ENCODE measurements at regions not wholly inside any gene's neighbourhood (a gene's known extent, or its start where the extent isn't known, plus 50 kb on each side); places are given as distances from the start of the nearest gene placed in this dataset.
"Not testable (repeated sequence)": the region's sequence is repeated elsewhere in the genome, so short reads cannot be mapped to it uniquely, and the experiment has no call there.

DNA sequence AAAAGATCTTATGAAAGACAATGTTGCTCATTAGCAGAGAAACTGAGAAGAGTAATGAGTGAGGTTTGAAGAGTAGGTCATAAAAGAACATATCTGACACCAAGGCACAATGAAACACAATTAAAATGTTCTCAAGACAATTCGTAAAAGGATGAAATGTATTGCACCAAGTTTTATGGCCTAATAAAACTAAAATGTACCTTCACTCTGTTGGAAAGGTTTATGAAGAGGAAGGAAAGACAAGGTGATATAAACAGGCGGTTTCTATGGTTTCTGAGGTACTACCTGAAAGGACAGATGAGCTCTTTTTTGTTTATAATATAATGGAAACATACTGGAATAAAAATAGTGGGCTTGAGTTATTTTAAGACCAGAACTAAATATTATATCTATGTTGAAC, 821.3 kb downstream of the TAF11L14 start:
- H3K4me3 Mint-ChIP-seq: no peak overlapping the region
- no peak overlapping the region for H3K27ac Mint-ChIP-seq
- H3K9me3 Mint-ChIP-seq: no peaks in the 10 kb centered on the region
- peaks cover 2% of the 10 kb centered on the region for H3K27me3 Mint-ChIP-seq
- H3K36me3 Mint-ChIP-seq: no peaks in the 10 kb centered on the region
- DNase-seq (ENCODE audit: low spot score in 2 of 2) (no peak), ATAC-seq (ENCODE audit: low read depth) (no peak)
- H3K4me1 Mint-ChIP-seq: no peaks in the 10 kb centered on the region

DNA sequence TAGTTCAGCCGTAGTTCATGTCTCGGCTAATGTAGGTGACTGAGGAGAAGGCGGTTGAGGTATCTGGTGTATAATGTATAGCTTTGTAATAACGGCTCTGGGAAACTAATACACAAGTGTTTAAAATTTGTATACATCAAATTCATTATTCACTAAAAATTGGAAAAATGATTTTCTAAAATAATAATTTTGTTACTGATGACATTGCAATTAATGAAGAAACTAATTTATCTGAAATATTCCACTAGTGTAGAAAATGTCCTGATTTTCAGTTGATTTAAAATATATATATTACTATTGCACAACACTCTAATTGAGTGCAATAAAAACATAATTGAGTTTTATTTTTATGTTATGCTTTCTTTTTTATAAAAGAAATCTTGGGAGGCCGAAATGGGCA, 823.0 kb downstream of the TAF11L14 start:
- no peak for ATAC-seq (ENCODE audit: low read depth)
- H3K27ac Mint-ChIP-seq: no peak overlapping the region
- H3K4me3 Mint-ChIP-seq: no peak overlapping the region
- no peaks in the 10 kb centered on the region for H3K4me1 Mint-ChIP-seq
- no peak for DNase-seq (ENCODE audit: low spot score in 2 of 2)
- H3K9me3 Mint-ChIP-seq: no peaks in the 10 kb centered on the region
- peaks cover 2% of the 10 kb centered on the region for H3K27me3 Mint-ChIP-seq
- no peaks in the 10 kb centered on the region for H3K36me3 Mint-ChIP-seq

DNA sequence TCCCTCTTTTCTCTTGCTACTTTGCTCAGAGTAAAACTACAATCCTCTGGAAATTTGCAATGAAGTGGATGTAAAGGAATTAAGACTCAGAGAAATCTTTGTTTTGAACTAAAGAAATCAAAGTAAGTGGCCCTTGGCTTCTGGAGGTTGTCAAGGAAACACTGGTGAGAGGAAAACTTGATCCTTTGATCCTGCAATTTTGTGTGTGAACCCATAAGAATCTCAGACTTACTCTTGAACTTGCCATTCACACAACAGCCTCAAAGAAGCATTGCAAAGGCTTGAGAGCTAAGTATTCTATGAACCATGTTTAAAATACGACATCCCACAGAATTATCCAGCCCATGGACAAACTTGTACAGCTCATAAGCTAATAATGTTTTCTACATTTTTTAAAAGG, 827.5 kb downstream of the TAF11L14 start:
- H3K27me3 Mint-ChIP-seq: no peaks in the 10 kb centered on the region
- no peak overlapping the region for H3K27ac Mint-ChIP-seq
- no peak for ATAC-seq (ENCODE audit: low read depth)
- no peaks in the 10 kb centered on the region for H3K9me3 Mint-ChIP-seq
- no peaks in the 10 kb centered on the region for H3K36me3 Mint-ChIP-seq
- DNase-seq (ENCODE audit: low spot score in 2 of 2): no peak
- peaks cover 3% of the 10 kb centered on the region for H3K4me1 Mint-ChIP-seq
- H3K4me3 Mint-ChIP-seq: no peak overlapping the region

DNA sequence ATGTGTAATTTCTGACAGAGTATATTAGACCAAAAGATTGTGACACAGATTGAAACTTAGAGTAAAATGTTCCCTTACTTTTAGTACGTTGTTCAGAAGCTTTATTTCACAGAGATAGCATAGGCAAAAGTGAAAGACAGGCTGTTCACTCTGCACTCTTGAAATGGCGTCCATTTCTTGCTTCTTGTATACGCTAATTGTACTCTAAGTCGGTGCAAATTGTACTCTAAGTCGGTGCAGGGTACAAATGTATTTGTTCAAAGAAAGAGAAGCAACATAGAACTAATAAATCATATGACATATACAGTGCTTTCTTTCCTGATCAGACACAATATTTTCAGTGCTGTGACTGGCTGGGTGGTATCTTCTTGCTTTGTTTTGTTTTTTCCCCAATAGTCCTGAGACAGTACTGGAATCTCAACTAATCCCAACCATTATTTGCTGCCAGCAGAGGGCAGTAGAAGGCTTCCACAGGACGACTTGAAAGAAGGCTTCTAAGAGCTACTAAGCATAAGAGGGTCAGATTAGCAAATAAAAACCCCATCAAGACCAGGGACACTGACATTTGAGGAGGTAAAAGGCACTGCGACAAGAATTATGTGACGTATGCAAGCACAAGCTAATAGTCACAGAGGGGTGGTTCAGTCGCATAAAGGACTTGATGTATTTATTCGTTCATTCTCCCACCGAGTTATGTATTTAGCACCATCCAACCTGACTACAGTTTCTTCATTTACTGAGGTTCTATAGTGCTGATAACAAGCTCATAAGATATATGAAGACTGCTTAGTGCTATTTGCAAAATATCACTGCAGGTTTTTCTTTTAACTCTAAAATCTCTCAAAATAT, 831.8 kb downstream of the TAF11L14 start:
- Mint-ChIP-seq H3K9me3 (no peaks in the 10 kb centered on the region), H3K4me1 (peaks cover 3% of the 10 kb centered on the region), H3K36me3 (no peaks in the 10 kb centered on the region), H3K27ac (no peak overlapping the region), H3K27me3 (no peaks in the 10 kb centered on the region), H3K4me3 (no peak overlapping the region)
- peak; percentile 31 for ATAC-seq (ENCODE audit: low read depth)
- DNase-seq (ENCODE audit: low spot score in 2 of 2): peak; percentile 25 to 59

DNA sequence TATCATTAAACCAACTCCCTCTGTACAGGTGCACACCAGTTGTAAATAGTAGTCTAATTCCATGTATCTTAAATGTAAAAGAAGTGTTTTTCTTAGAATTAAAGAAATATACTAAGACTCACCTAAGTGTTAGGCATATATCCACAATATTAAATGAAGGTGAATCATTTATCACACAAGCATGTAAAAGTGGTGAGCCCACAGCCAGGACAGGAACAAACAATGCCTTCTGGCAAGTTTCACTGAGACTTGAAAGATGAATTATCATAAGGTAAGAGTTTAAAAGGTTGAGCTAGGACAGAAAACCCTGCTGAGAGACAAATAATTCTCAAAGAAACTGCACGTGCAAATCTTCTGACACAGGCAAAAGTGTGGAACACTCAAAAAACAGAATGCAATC, 832.5 kb downstream of the TAF11L14 start:
- ATAC-seq (ENCODE audit: low read depth) (no peak), DNase-seq (ENCODE audit: low spot score in 2 of 2) (no peak)
- H3K27ac Mint-ChIP-seq: no peak overlapping the region
- no peaks in the 10 kb centered on the region for H3K9me3 Mint-ChIP-seq
- H3K4me1 Mint-ChIP-seq: peaks cover 3% of the 10 kb centered on the region
- H3K36me3 Mint-ChIP-seq: no peaks in the 10 kb centered on the region
- H3K27me3 Mint-ChIP-seq: no peaks in the 10 kb centered on the region
- H3K4me3 Mint-ChIP-seq: no peak overlapping the region

DNA sequence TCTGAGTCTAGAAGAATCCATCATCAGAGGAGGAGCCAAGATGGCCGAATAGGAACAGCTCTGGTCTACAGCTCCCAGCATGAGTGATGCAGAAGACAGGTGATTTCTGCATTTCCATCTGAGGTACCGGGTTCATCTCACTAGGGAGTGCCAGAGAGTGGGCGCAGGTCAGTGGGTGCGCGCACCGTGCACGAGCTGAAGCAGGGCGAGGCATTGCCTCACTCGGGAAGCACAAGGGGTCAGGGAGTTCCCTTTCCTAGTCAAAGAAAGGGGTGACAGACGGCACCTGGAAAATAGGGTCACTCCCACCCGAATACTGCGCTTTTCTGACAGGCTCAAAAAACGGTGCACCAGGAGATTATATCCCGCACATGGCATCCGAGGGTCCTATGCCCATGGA, 837.5 kb downstream of the TAF11L14 start:
- not testable (repeated sequence) for H3K4me3 Mint-ChIP-seq; DNase-seq (ENCODE audit: low spot score in 2 of 2); H3K27ac Mint-ChIP-seq; ATAC-seq (ENCODE audit: low read depth); H3K4me1 Mint-ChIP-seq; H3K27me3 Mint-ChIP-seq; H3K36me3 Mint-ChIP-seq; H3K9me3 Mint-ChIP-seq

DNA sequence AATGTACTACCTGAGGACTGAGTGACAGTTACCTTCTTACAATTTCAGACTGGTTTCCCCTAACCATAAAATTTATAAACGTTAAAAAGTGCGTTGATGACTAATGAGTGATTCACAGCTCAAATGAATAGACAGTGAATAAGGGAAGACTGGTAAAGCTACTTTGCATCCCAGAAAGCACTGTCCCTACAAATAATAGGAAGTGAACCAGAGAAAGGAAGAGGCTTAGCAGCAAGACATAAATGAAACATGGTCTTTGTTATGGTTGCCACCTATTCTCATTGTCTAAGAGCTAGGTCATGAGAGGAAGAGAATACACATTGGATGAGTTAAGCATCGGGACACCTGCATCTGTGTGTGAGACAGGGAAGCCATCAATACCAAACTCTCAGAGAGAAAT, 849.2 kb downstream of the TAF11L14 start:
- Mint-ChIP-seq H3K4me3 (no peak overlapping the region), H3K36me3 (no peaks in the 10 kb centered on the region), H3K9me3 (no peaks in the 10 kb centered on the region), H3K27me3 (no peaks in the 10 kb centered on the region), H3K27ac (no peak overlapping the region), H3K4me1 (no peaks in the 10 kb centered on the region)
- ATAC-seq (ENCODE audit: low read depth): no peak
- no peak for DNase-seq (ENCODE audit: low spot score in 2 of 2)

DNA sequence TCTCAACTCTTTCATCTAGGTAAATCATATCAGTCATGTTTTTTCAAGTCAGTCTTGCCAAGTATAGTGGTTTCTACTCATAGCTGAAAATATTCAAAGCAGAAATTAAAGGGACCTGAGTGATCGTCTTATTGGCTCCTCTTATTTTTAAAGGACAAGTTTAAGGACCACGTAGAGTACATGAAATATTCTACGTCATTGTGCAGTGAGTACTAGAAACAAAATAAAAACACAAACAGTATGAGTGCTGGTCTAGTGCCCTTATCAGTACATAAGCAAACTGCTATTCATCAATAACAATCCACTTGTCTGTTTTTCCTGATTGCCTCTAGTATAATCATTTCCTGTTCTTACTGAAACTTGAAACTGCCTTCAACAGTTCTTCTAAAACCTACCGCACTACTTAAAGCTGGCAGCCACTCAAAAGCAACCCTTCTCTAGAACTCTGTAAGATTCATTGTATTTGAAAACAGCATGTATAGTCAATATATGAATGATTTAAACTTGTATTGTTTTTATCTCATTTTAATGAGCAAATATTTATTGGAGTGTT, 853.7 kb downstream of the TAF11L14 start:
- Mint-ChIP-seq H3K9me3 (no peaks in the 10 kb centered on the region), H3K4me1 (no peaks in the 10 kb centered on the region), H3K27me3 (no peaks in the 10 kb centered on the region), H3K4me3 (no peak overlapping the region), H3K27ac (no peak overlapping the region), H3K36me3 (no peaks in the 10 kb centered on the region)
- ATAC-seq (ENCODE audit: low read depth): no peak
- no peak for DNase-seq (ENCODE audit: low spot score in 2 of 2)

DNA sequence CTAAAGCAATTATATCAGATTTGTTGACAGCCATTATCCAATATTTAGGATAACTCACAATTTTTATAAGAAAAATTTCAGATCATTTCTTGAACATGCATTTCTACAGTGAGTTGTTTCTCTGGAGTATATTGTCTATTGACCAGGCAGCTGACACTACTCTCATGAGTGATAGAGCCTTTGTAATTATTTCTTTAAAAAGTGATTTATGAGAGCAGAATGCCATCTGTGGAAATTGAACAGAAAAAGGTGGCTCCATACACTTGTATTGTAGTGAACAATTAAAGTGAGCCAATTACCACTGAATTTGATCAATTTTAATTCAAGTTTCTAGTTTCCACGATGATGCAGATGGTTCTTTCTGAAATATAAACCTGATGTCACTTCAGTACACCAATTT, 855.4 kb downstream of the TAF11L14 start:
- Mint-ChIP-seq H3K36me3 (no peaks in the 10 kb centered on the region), H3K27ac (no peak overlapping the region), H3K27me3 (no peaks in the 10 kb centered on the region), H3K4me3 (no peak overlapping the region), H3K4me1 (no peaks in the 10 kb centered on the region), H3K9me3 (no peaks in the 10 kb centered on the region)
- ATAC-seq (ENCODE audit: low read depth) (no peak), DNase-seq (ENCODE audit: low spot score in 2 of 2) (no peak)

DNA sequence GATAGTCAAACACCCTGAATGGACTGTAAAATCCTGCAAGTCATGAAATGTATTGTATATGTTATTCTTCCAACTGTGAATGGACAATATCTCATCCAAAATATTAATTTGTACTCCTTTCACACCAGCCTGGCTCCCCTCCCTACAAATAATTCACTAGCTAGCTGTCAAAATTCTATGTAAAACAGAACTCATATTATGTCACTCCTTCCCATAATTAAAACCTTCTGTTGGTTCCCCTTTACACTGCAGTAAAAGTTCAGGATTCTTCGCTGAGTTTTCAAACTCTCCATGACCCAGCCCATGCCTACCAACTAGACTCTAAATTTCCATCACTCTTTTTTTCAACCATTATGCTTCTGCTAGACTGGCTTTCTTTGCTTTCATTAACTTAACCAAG, 857.1 kb downstream of the TAF11L14 start:
- H3K4me1 Mint-ChIP-seq: no peaks in the 10 kb centered on the region
- H3K9me3 Mint-ChIP-seq: no peaks in the 10 kb centered on the region
- no peaks in the 10 kb centered on the region for H3K27me3 Mint-ChIP-seq
- no peak overlapping the region for H3K4me3 Mint-ChIP-seq
- ATAC-seq (ENCODE audit: low read depth) (no peak), DNase-seq (ENCODE audit: low spot score in 2 of 2) (no peak)
- H3K36me3 Mint-ChIP-seq: no peaks in the 10 kb centered on the region
- no peak overlapping the region for H3K27ac Mint-ChIP-seq

DNA sequence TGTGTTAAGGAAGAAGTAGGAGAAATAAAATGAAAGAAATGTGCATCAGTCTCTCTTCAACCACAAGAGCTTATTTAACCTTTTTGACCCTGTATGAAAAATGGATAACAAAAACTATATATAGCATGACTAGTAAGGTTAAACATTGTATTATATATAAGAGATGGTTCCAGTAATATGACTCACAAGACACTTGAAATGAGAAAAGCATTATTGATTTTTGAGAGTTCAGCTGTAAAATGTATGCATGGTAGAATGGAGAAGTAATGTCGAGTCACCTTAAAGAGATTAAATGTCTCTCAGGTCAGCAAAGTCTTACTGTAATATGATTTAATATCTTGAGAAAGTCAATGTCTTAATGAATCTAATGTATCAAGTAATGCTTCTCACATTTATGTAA, 860.9 kb downstream of the TAF11L14 start:
- Mint-ChIP-seq H3K9me3 (no peaks in the 10 kb centered on the region), H3K36me3 (no peaks in the 10 kb centered on the region), H3K27me3 (no peaks in the 10 kb centered on the region), H3K4me3 (no peak overlapping the region), H3K27ac (no peak overlapping the region), H3K4me1 (no peaks in the 10 kb centered on the region)
- ATAC-seq (ENCODE audit: low read depth) (no peak), DNase-seq (ENCODE audit: low spot score in 2 of 2) (no peak)

DNA sequence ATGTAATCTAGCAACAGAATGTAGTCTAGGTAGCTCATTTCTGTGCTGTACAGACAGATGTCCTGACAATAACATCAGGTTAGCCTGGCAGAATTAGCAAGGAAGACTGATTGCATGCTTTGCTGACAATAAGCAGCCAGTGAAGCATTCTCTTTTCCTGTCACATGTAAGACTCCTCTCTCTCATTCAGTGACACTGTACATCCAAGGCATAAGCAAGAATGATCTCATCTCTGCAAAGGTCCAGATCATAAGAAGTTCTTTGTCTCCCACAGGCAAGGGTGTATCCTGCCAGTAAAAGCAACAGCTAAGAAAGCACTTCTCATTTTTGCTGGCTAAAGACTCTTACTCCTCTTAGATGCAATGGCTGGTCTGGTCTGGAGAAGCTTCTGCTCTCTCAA, 861.8 kb downstream of the TAF11L14 start:
- H3K4me1 Mint-ChIP-seq: no peaks in the 10 kb centered on the region
- H3K9me3 Mint-ChIP-seq: no peaks in the 10 kb centered on the region
- H3K36me3 Mint-ChIP-seq: no peaks in the 10 kb centered on the region

DNA sequence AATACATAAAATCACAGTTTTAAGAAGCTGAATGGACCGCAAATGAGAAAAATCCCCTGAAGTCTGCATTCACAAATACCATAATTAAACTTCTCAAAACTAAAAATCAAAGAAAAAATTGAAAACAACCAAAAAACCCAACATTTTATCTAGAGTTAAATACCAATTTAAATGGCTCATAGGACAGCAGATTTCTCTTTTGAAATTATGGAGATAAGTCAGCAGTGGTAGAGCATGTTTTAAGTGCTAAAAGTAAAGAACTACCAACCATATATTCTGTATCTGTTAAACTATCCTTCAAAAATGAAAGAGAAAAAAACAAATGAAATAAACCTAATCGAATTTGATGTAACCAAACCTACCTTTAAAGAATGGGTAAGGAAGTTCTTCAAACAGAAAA, 862.8 kb downstream of the TAF11L14 start:
- H3K4me3 Mint-ChIP-seq: no peak overlapping the region
- H3K4me1 Mint-ChIP-seq: no peaks in the 10 kb centered on the region
- H3K36me3 Mint-ChIP-seq: no peaks in the 10 kb centered on the region
- no peak for DNase-seq (ENCODE audit: low spot score in 2 of 2)
- H3K27me3 Mint-ChIP-seq: no peaks in the 10 kb centered on the region
- H3K27ac Mint-ChIP-seq: no peak overlapping the region
- no peaks in the 10 kb centered on the region for H3K9me3 Mint-ChIP-seq
- ATAC-seq (ENCODE audit: low read depth): no peak

More for the DNA sequence above, 861.8 kb downstream of the TAF11L14 start:
- ATAC-seq (ENCODE audit: low read depth): no peak
- Mint-ChIP-seq H3K27me3 (no peaks in the 10 kb centered on the region), H3K4me3 (no peak overlapping the region), H3K27ac (no peak overlapping the region)
- DNase-seq (ENCODE audit: low spot score in 2 of 2): no peak

DNA sequence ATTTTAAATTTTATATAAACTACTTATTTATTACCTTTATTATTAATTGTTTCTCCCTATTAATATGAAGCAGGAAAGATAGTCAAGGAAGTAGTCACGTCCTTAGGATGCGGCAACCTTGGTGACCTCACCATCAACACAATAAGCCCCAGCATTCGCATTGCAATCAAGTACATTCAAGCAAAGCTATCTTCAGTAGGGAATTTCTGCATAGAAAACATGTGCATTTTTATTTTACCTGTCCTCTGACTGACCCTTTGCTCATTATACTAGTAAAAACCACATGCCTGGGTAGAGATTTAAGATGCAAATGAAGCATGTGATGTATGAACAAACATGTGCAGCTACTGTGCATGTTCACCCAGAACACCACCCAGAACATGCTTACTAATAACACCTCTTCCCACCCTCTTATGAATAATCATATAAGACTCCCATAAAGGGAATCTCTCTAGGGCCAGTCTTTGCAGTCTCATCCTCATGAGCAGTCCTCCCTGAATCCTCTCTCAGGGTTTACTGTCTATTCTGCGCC, 869.6 kb downstream of the TAF11L14 start:
- ATAC-seq (ENCODE audit: low read depth): no peak
- no peaks in the 10 kb centered on the region for H3K27me3 Mint-ChIP-seq
- no peak overlapping the region for H3K27ac Mint-ChIP-seq
- H3K9me3 Mint-ChIP-seq: no peaks in the 10 kb centered on the region
- no peak overlapping the region for H3K4me3 Mint-ChIP-seq
- H3K4me1 Mint-ChIP-seq: no peaks in the 10 kb centered on the region
- no peaks in the 10 kb centered on the region for H3K36me3 Mint-ChIP-seq
- DNase-seq (ENCODE audit: low spot score in 2 of 2): no peak

DNA sequence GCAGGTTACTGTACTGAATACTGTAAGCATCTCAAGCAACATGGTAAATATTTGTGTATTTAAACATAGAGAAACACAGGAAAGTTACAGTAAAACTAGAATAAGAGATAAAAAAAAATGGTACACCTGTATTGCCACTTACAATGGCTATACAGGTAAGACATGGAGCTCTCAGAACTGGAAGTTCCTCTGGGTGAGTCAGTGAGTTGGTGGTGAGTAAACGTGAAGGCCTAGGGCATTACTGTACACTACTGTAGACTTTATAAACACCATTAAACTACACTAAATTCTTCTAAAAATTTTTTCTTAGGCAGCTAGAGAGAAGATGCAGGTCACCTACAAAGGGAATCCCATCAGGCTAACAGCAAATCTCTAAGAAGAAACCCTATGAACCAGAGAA, 872.9 kb downstream of the TAF11L14 start:
- no peak for DNase-seq (ENCODE audit: low spot score in 2 of 2)

More for the DNA sequence above, 872.9 kb downstream of the TAF11L14 start:
- Mint-ChIP-seq H3K4me1 (no peaks in the 10 kb centered on the region), H3K9me3 (peaks cover 2% of the 10 kb centered on the region), H3K27me3 (no peaks in the 10 kb centered on the region), H3K4me3 (no peak overlapping the region), H3K27ac (no peak overlapping the region), H3K36me3 (no peaks in the 10 kb centered on the region)
- ATAC-seq (ENCODE audit: low read depth): no peak
